ENCODE measurements at regions not wholly inside any gene's neighbourhood (a gene's known extent, or its start where the extent isn't known, plus 50 kb on each side); places are given as distances from the start of the nearest gene placed in this dataset.

DNA sequence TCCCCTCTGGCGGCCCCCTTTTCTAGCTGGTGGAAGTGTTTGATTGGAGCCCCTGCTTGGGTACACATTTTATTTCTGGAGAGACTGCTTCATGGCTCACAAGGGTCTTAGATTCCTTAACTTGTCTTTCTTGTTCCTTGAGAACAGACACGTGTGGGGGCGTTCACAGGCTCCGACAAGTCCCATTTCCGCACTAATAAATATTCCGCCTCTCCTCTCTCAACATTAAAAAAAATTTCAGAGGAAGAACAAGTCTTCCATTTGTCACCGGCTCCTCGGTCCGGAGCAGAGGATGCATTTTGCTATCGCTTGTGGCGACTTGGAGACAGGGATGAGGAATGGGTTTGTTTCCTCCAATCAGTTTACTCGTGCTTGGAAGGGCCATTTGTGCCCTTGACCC is 134.0 kb upstream of the PODXL start:
- intact Hi-C loops (cut with micrococcal nuclease; ENCODE audit: unreplicated experiment) = loop anchor here (10.0 kb wide), 1 partner anchor 164 kb away; no protein-coding TSS in a partner anchor
- POLR2A ChIA-PET (ENCODE audit: unreplicated experiment) = no interaction called here
- CTCF ChIA-PET = no interaction called here

GRCh38 chr7:131689662-131690234 is 133.3 kb upstream of the PODXL start:
- H2AFZ ChIP-seq = no peak overlapping the region
- POLR2A ChIA-PET (ENCODE audit: unreplicated experiment) = interaction anchor here (0.6 kb wide), 1 partner anchor 1823 kb away, joined by 3 read pairs; no protein-coding TSS in a partner anchor

More for the DNA sequence above, 134.0 kb upstream of the PODXL start:
- BruUV-seq (replicated peaks) = no TSS peak
- no peaks in the 10 kb centered on the region for H3K9me3 ChIP-seq (ENCODE audit: insufficient read depth, low read depth)
- H3K79me2 ChIP-seq (ENCODE audit: low read depth) = no peaks in the 10 kb centered on the region
- no peak for DNase-seq
- H3F3A ChIP-seq (ENCODE audit: insufficient read depth, low read depth) = no peaks in the 10 kb centered on the region
- no peaks in the 10 kb centered on the region for H3K9me2 ChIP-seq (ENCODE audit: insufficient read depth)
- no peak overlapping the region for H3K4me3 ChIP-seq
- H3K36me3 ChIP-seq (ENCODE audit: low read depth) = no peaks in the 10 kb centered on the region
- no peak overlapping the region for H2AFZ ChIP-seq
- no peaks in the 10 kb centered on the region for H3K4me1 ChIP-seq (replicated peaks; ENCODE audit: insufficient read depth)
- H3K27ac ChIP-seq = no peak overlapping the region
- peaks cover 95% of the 10 kb centered on the region for H3K27me3 ChIP-seq (ENCODE audit: insufficient read depth, low read depth)
- no peak for TF ChIP-seq EZH2 (IDR thresholded peaks at IDR 0.05; ENCODE audit: low read depth)
- TF ChIP-seq CTCF (conservative IDR thresholded peaks at IDR 0.05) = no peak
- no peak overlapping the region for H3K4me2 ChIP-seq
- H4K20me1 ChIP-seq (ENCODE audit: insufficient read depth) = no peaks in the 10 kb centered on the region

More at GRCh38 chr7:131689662-131690234, 133.3 kb upstream of the PODXL start:
- CTCF ChIA-PET = interaction anchor here (0.5 to 1.5 kb wide), 4 partner anchors 383 to 1655 kb away, joined by 3 to 6 read pairs (median 4); no protein-coding TSS in a partner anchor
- H3K4me2 ChIP-seq = no peak overlapping the region
- no peaks in the 10 kb centered on the region for H3K9me3 ChIP-seq (ENCODE audit: insufficient read depth, low read depth)
- H3K4me3 ChIP-seq = no peak overlapping the region
- BruUV-seq (replicated peaks) = no TSS peak
- H4K20me1 ChIP-seq (ENCODE audit: insufficient read depth) = no peaks in the 10 kb centered on the region
- H3K79me2 ChIP-seq (ENCODE audit: low read depth) = no peaks in the 10 kb centered on the region
- H3K9me2 ChIP-seq (ENCODE audit: insufficient read depth) = no peaks in the 10 kb centered on the region
- peaks cover 95% of the 10 kb centered on the region for H3K27me3 ChIP-seq (ENCODE audit: insufficient read depth, low read depth)
- no peaks in the 10 kb centered on the region for H3K4me1 ChIP-seq (replicated peaks; ENCODE audit: insufficient read depth)
- TF ChIP-seq EZH2 (IDR thresholded peaks at IDR 0.05; ENCODE audit: low read depth) = no peak
- TF ChIP-seq CTCF (conservative IDR thresholded peaks at IDR 0.05) = no peak
- no peak overlapping the region for H3K27ac ChIP-seq
- no peaks in the 10 kb centered on the region for H3K36me3 ChIP-seq (ENCODE audit: low read depth)
- intact Hi-C loops (cut with micrococcal nuclease; ENCODE audit: unreplicated experiment) = loop anchor here (1.0 to 10.0 kb wide), 2 partner anchors 165 to 891 kb away; no protein-coding TSS in a partner anchor
- no peak for DNase-seq
- H3F3A ChIP-seq (ENCODE audit: insufficient read depth, low read depth) = no peaks in the 10 kb centered on the region
